HEK293T (cell line): ENCODE measurements at regions not wholly inside any gene's neighbourhood (a gene's known extent, or its start where the extent isn't known, plus 50 kb on each side); places are given as distances from the start of the nearest gene placed in this dataset.

ENCODE experiments used
- ARNT ChIP-seq: fragments of 450-650 bp; IDR thresholded peaks from 2 replicates; pipeline ENCODE4 v1.6.1; 2017; ENCODE audit warnings: mild to moderate bottlenecking
- BHLHE40 ChIP-seq: fragments of 450-650 bp; IDR thresholded peaks from 2 replicates; pipeline ENCODE4 v1.6.1; 2016; ENCODE audit warnings: mild to moderate bottlenecking, moderate library complexity, borderline replicate concordance
- CTBP1 ChIP-seq: fragments of 450-650 bp; IDR thresholded peaks from 2 replicates; pipeline ENCODE4 v1.6.1; 2016; ENCODE audit warnings: borderline replicate concordance
- ELF4 ChIP-seq: fragments of 450-650 bp; IDR thresholded peaks from 2 replicates; pipeline ENCODE4 v1.6.1; 2017; ENCODE audit warnings: antibody characterized with exemption
- FOXA1 ChIP-seq: fragments of 450-650 bp; IDR thresholded peaks from 2 replicates; pipeline ENCODE4 v1.6.1; 2016; ENCODE audit warnings: mild to moderate bottlenecking
- FOXK2 ChIP-seq: fragments of 450-650 bp; IDR thresholded peaks from 2 replicates; pipeline ENCODE4 v1.6.1; 2016; ENCODE audit warnings: mild to moderate bottlenecking
- HDGF ChIP-seq: fragments of 450-650 bp; IDR thresholded peaks from 2 replicates; pipeline ENCODE4 v1.6.1; 2017; ENCODE audit warnings: antibody characterized with exemption, borderline replicate concordance
- L3MBTL2 ChIP-seq: fragments of 450-650 bp; conservative IDR thresholded peaks from 2 replicates; pipeline ENCODE4 v1.6.1; 2016; ENCODE audit warnings: mild to moderate bottlenecking
- NFRKB ChIP-seq: fragments of 450-650 bp; IDR thresholded peaks from 2 replicates; pipeline ENCODE4 v1.6.1; 2016; ENCODE audit warnings: mild to moderate bottlenecking, moderate library complexity
- ZNF384 ChIP-seq: fragments of 450-650 bp; IDR thresholded peaks from 2 replicates; pipeline ENCODE4 v1.6.1; 2016

DNA sequence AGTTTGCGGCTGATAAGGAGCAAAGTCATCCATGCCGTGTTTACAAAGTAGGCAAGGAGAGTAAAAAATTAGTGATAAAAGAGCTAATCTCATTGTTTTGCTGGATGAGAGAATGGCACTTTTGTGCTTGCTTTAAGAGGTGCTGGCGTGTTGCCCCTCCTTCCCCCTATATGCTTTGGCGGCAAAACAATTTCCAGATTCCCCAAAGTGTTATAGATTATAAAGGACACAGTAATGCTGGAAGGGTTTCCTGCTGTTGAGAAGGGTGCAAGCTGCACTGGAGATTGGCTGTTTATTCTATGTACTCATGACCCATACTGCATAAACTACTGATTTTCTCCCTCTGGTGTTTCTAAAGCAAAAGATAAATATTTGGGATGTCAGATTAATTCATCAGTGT is 338.9 kb upstream of the MAP3K7 start:
- TF ChIP-seq NFRKB (no peak), FOXK2 (no peak), BHLHE40 (no peak), L3MBTL2 (no peak), FOXA1 (no peak), CTBP1 (no peak), ARNT (no peak), ZNF384 (no peak), HDGF (no peak), ELF4 (no peak)
